WI38 (cell line): ENCODE measurements at regions not wholly inside any gene's neighbourhood (a gene's known extent, or its start where the extent isn't known, plus 50 kb on each side); places are given as distances from the start of the nearest gene placed in this dataset.
"Not testable (repeated sequence)": the region's sequence is repeated elsewhere in the genome, so short reads cannot be mapped to it uniquely, and the experiment has no call there.

ENCODE experiments used
- H3K4me3 ChIP-seq: 2 replicates; pipeline ENCODE4 v1.5.1; 2011; ENCODE audit warnings: low read depth, mild to moderate bottlenecking, control low read depth, low read length
- TF ChIP-seq, protein P1 (sequence below): IDR thresholded peaks from 2 replicates; pipeline ENCODE4 v1.5.1; 2012; ENCODE audit warnings: low read depth, mild to moderate bottlenecking, control low read depth, low read length

DNA sequence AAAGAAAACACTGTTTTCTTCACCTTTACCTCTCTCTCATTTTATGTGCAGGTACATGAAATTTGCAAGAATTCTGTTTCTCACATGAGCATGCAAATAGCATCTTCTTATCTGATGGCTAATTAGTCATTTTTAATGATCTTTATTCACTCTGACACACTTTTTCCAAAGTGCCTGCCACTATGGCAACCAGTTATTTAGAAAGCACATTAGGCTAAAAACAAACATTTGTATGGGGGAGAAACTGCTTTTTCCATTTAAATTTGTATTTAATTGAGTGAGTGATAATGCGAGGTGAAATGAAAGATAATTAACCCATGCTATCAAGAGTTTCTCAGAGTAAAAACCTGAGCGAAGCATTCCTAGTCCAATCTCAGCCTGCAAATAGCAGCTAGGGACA lies 365.0 kb downstream of the MAT2B start:
- TF ChIP-seq, protein P1, sequence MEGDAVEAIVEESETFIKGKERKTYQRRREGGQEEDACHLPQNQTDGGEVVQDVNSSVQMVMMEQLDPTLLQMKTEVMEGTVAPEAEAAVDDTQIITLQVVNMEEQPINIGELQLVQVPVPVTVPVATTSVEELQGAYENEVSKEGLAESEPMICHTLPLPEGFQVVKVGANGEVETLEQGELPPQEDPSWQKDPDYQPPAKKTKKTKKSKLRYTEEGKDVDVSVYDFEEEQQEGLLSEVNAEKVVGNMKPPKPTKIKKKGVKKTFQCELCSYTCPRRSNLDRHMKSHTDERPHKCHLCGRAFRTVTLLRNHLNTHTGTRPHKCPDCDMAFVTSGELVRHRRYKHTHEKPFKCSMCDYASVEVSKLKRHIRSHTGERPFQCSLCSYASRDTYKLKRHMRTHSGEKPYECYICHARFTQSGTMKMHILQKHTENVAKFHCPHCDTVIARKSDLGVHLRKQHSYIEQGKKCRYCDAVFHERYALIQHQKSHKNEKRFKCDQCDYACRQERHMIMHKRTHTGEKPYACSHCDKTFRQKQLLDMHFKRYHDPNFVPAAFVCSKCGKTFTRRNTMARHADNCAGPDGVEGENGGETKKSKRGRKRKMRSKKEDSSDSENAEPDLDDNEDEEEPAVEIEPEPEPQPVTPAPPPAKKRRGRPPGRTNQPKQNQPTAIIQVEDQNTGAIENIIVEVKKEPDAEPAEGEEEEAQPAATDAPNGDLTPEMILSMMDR: no peak
- no peak overlapping the region for H3K4me3 ChIP-seq

DNA sequence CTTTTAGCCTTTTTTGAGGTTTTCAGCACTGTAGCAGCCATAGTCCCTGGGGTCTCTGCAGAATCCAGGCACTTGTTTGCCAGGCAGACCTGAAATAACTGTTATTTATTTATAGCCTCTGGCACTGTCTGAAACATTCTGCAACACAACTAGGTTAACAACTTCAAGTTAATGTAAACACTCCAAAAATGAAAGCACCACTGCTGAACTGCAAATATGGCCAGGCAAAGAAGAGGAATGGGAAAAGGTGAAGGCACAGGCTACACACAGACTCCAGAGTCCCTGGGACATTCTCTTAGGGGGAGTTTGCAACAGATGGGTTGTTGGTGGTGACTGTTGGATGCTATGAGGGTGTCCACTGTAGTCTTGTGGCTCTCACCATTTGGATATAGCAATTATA lies 369.0 kb downstream of the MAT2B start:
- TF ChIP-seq, protein P1: no peak

DNA sequence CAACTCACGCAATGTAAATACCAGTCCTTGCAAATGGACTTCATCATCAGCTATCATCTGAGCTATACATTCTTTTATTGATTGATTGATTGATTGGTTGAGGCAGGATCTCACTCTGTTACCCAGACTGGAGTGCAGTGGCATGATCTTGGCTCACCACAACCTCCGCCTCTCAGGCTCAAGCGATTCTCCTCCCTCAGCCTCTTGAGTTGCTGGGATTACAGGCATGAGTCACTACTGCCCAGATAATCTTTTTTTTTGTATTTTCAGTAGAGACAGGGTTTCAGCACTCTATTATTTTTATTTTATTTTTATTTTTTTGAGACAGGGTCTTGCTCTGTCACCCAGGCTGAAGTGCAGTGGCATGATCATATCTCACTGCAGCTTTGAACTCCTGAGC lies 369.5 kb downstream of the MAT2B start:
- not testable (repeated sequence) for H3K4me3 ChIP-seq

More for the DNA sequence above, 369.0 kb downstream of the MAT2B start:
- no peak overlapping the region for H3K4me3 ChIP-seq

DNA sequence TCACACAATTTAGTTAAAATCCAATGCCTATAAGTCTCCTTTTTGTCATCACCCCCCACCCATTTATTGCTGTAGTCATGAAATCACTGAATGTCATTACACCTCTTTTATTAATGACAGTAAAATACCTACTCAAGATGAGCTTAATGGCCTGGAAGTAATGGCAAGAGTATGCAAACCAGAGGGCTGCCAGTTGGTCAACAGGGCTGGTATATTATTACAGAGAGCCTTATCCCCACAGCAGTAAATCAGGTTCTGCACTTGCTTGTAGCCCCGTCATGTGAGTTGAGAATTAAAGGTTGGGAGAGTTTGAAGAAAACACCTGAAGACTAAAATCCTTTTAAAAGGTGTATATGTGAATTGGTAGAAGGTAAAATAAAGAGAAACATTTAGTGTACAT lies 372.4 kb downstream of the MAT2B start:
- H3K4me3 ChIP-seq: no peak overlapping the region
- TF ChIP-seq, protein P1: no peak

DNA sequence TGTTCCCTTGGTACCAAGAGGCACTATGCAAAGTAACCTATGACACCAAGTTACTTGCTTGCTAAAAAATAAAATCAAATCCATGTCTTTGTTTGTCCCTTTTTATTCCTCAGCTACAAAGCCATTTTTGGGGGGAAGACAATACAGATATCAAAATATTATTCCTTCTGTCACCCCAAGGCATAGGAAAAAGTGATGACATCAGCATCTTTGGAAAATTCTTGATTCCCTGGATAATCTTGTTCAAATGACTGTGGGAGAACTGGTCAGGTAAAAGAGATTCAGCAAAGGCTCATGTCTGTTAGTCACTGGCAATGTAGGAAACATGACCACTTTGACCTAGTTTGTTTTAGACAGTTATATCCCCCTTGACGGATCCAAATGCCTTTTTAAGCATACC lies 373.1 kb downstream of the MAT2B start:
- H3K4me3 ChIP-seq: no peak overlapping the region
- TF ChIP-seq, protein P1: no peak

DNA sequence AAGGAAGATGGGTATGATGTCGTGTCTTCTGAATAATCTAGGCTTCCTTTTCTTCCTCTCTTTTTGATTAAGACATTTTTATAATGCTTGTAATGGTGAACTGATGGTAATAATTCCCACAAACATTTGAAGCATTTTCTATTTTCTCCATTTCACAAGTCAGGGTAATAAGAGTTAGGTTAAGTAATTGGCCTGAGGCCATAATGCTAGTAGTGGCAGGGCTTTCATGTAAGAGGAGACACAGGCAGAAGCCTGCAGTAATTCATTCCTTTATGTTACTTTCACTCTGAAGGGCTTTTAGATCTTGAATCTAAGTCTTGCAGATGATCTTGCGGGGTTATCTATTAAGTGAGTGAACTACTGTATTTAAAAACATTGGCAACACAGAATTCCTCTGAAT lies 374.9 kb downstream of the MAT2B start:
- TF ChIP-seq, protein P1: no peak
- no peak overlapping the region for H3K4me3 ChIP-seq

DNA sequence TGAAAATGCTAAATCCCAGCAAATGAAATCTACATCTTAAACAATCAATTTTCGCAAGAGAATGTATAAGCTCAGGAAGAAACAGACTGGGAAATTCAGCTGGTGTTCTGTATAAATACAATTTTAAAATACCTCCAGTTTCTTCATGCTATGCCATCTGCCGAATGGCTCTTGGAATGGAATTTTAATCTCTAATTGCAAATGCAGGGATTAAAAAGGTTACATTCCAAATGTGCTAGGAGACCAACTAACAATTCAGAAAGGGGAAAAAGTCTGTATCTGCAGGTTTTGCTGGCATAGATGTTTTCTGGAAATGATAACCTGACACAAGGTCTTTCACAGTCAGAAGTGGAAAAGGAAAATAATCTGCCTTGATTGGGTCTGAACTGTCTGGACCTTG lies 379.7 kb downstream of the MAT2B start:
- no peak overlapping the region for H3K4me3 ChIP-seq
- TF ChIP-seq, protein P1: no peak

DNA sequence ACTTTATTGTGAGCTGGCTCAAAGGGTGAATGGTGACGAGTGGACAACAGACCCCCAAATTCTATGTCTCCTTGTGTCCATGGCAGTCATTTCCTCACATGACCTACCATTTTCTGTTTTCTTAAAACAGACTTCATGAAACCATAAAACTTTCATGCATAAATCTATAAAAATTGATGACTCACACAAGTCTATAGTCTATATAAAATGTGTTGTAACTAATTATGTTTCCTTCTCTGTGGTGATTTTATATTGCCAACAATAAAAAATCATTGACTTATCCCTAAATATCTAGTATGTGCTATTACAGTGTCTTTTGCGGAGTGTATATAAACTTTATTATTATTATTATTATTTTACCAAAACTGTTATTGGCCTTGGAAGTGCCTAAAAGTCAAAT lies 382.4 kb downstream of the MAT2B start:
- TF ChIP-seq, protein P1: no peak
- no peak overlapping the region for H3K4me3 ChIP-seq
